ENCODE measurements at regions not wholly inside any gene's neighbourhood (a gene's known extent, or its start where the extent isn't known, plus 50 kb on each side); places are given as distances from the start of the nearest gene placed in this dataset.

DNA sequence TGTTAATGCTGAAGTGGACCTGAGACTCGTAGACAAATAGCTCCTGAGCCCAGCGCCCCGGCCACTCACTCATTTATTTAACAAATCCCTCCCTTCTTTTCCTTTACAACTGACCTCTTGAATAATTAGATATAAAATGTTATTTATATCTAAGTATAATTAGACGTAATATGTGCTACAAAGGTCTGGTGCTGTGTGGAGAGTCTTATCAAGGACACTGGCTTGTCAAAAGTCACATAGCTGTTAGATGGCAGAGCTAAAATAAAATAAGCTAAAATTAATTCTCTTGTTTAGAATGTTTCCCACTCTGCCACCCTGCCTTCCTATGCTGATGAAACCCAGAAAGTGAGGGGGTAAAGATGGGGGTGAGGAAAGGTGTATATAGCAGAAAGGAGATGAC is 73.0 kb upstream of the FAM216B start:
- no TSS peak for BruUV-seq (replicated peaks)
- DNase-seq (ENCODE audit: low spot score) = no peak
- POLR2A ChIA-PET = no interaction called here
- CTCF ChIA-PET (ENCODE audit: unreplicated experiment) = no interaction called here
- Histone ChIP-seq H3K79me2 (ENCODE audit: insufficient read depth, low read depth, low read length) (no peaks in the 10 kb centered on the region), H4K20me1 (ENCODE audit: insufficient read depth, low read length) (no peaks in the 10 kb centered on the region), H3K27ac (ENCODE audit: low read depth, low read length, poor library complexity, severe bottlenecking) (no peak overlapping the region), H3K4me1 (ENCODE audit: insufficient read depth, low read length, poor library complexity, severe bottlenecking) (no peaks in the 10 kb centered on the region), H3K36me3 (ENCODE audit: insufficient read depth, low read length) (no peaks in the 10 kb centered on the region), H3K4me3 (ENCODE audit: low read depth, low read length, poor library complexity, severe bottlenecking) (no peak overlapping the region), H3K9me3 (ENCODE audit: low read length) (no peaks in the 10 kb centered on the region), H3K4me2 (ENCODE audit: low read length) (no peak overlapping the region), H2AFZ (ENCODE audit: low read length) (no peak overlapping the region), H3K9me2 (ENCODE audit: insufficient read depth, low read length) (no peaks in the 10 kb centered on the region)
- intact Hi-C loops (cut with micrococcal nuclease; ENCODE audit: unreplicated experiment) = no loop called here
- TF ChIP-seq EZH2phosphoT487 (IDR thresholded peaks at IDR 0.05; ENCODE audit: borderline replicate concordance, low read depth, low read length) = no peak
- no peak for TF ChIP-seq CTCF (conservative IDR thresholded peaks at IDR 0.05; ENCODE audit: low read length)

- no peak overlapping the region for H3K4me3 ChIP-seq (ENCODE audit: low read depth, low read length, poor library complexity, severe bottlenecking)
- TF ChIP-seq CTCF (conservative IDR thresholded peaks at IDR 0.05; ENCODE audit: low read length) (no peak), EZH2phosphoT487 (IDR thresholded peaks at IDR 0.05; ENCODE audit: borderline replicate concordance, low read depth, low read length) (no peak)
- no peaks in the 10 kb centered on the region for H3K79me2 ChIP-seq (ENCODE audit: insufficient read depth, low read depth, low read length)
- H3K36me3 ChIP-seq (ENCODE audit: insufficient read depth, low read length) = no peaks in the 10 kb centered on the region
- DNase-seq (ENCODE audit: low spot score) = no peak
- intact Hi-C loops (cut with micrococcal nuclease; ENCODE audit: unreplicated experiment) = no loop called here
- BruUV-seq (replicated peaks) = no TSS peak
- H2AFZ ChIP-seq (ENCODE audit: low read length) = no peak overlapping the region
- no peaks in the 10 kb centered on the region for H4K20me1 ChIP-seq (ENCODE audit: insufficient read depth, low read length)
- H3K9me3 ChIP-seq (ENCODE audit: low read length) = no peaks in the 10 kb centered on the region
- CTCF ChIA-PET (ENCODE audit: unreplicated experiment) = no interaction called here
- no peaks in the 10 kb centered on the region for H3K4me1 ChIP-seq (ENCODE audit: insufficient read depth, low read length, poor library complexity, severe bottlenecking)
- POLR2A ChIA-PET = no interaction called here
- no peak overlapping the region for H3K4me2 ChIP-seq (ENCODE audit: low read length)
- no peak overlapping the region for H3K27ac ChIP-seq (ENCODE audit: low read depth, low read length, poor library complexity, severe bottlenecking)
- no peaks in the 10 kb centered on the region for H3K9me2 ChIP-seq (ENCODE audit: insufficient read depth, low read length)
These were observed 72.1 kb upstream of the FAM216B start for GRCh38 chr13:42709276-42709675.

DNA sequence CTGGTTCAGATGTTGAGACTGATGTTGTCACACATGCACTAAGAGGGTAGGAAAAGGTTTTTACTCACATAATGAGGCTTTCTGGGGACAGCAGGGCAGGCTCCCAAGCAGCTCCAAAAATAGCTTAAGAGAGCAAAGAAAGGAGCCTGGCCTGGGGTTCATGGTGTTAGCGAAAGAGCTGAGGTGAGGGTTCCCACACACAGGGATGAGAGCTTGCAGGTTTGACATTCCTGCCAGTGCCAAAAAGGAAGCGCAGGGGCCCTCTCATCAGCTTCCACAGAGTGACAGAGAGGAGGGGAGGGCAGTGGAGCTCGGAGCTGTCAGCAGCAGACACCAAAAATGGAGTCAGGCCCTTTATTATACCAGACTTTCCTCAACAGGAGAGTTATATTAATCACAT is 65.5 kb upstream of the FAM216B start:
- DNase-seq (ENCODE audit: low spot score) = no peak
- Histone ChIP-seq H3K36me3 (ENCODE audit: insufficient read depth, low read length) (no peaks in the 10 kb centered on the region), H3K4me2 (ENCODE audit: low read length) (no peak overlapping the region), H3K4me3 (ENCODE audit: low read depth, low read length, poor library complexity, severe bottlenecking) (no peak overlapping the region), H3K4me1 (ENCODE audit: insufficient read depth, low read length, poor library complexity, severe bottlenecking) (no peaks in the 10 kb centered on the region), H2AFZ (ENCODE audit: low read length) (no peak overlapping the region), H3K27ac (ENCODE audit: low read depth, low read length, poor library complexity, severe bottlenecking) (no peak overlapping the region), H3K79me2 (ENCODE audit: insufficient read depth, low read depth, low read length) (no peaks in the 10 kb centered on the region), H3K9me2 (ENCODE audit: insufficient read depth, low read length) (no peaks in the 10 kb centered on the region), H3K9me3 (ENCODE audit: low read length) (no peaks in the 10 kb centered on the region), H4K20me1 (ENCODE audit: insufficient read depth, low read length) (no peaks in the 10 kb centered on the region)
- CTCF ChIA-PET (ENCODE audit: unreplicated experiment) = no interaction called here
- TF ChIP-seq CTCF (conservative IDR thresholded peaks at IDR 0.05; ENCODE audit: low read length) = no peak
- no peak for TF ChIP-seq EZH2phosphoT487 (IDR thresholded peaks at IDR 0.05; ENCODE audit: borderline replicate concordance, low read depth, low read length)
- POLR2A ChIA-PET = no interaction called here
- no TSS peak for BruUV-seq (replicated peaks)
- intact Hi-C loops (cut with micrococcal nuclease; ENCODE audit: unreplicated experiment) = no loop called here

Data from OCI-LY7 (cell line).